Liver (tissue), 3 donors: ENCODE measurements at regions not wholly inside any gene's neighbourhood (a gene's known extent, or its start where the extent isn't known, plus 50 kb on each side); places are given as distances from the start of the nearest gene placed in this dataset.

ENCODE experiments used
- EGR1 ChIP-seq, 2 donors: IDR thresholded peaks; 2 replicates each; pipeline ENCODE4 v1.6.1; 2016 to 2018; ENCODE audit warnings: antibody characterized with exemption in 2 of 2, low read depth in 2 of 2
- GABPA ChIP-seq, 2 donors: IDR thresholded peaks in 1 of 2; conservative IDR thresholded peaks in 1 of 2; 2 replicates each; pipeline ENCODE4 v1.6.1; 2016; ENCODE audit warnings: antibody characterized with exemption in 2 of 2, mild to moderate bottlenecking in 1 of 2, moderate library complexity in 1 of 2
- JUND ChIP-seq, 2 donors: IDR thresholded peaks; 2 replicates each; pipeline ENCODE4 v1.6.1; 2016; ENCODE audit warnings: antibody characterized with exemption in 2 of 2
- NR2F2 ChIP-seq: IDR thresholded peaks from 2 replicates; pipeline ENCODE4 v1.6.1; 2016; ENCODE audit warnings: antibody characterized with exemption
- RAD21 ChIP-seq, 2 donors: IDR thresholded peaks; 2 replicates each; pipeline ENCODE4 v1.6.1; 2016; ENCODE audit warnings: antibody characterized with exemption in 2 of 2, mild to moderate bottlenecking in 2 of 2
- RXRA ChIP-seq, 2 donors: IDR thresholded peaks; 2 replicates each; pipeline ENCODE4 v1.6.1; 2017 to 2018; ENCODE audit warnings: antibody characterized with exemption in 2 of 2, mild to moderate bottlenecking in 1 of 2
- SP1 ChIP-seq: IDR thresholded peaks from 2 replicates; pipeline ENCODE4 v1.6.1; 2018; ENCODE audit warnings: antibody characterized with exemption, mild to moderate bottlenecking
- TAF1 ChIP-seq: conservative IDR thresholded peaks from 2 replicates; pipeline ENCODE4 v1.6.1; 2016; ENCODE audit warnings: antibody characterized with exemption, mild to moderate bottlenecking
- YY1 ChIP-seq: IDR thresholded peaks from 2 replicates; pipeline ENCODE4 v1.6.1; 2016; ENCODE audit warnings: antibody characterized with exemption, mild to moderate bottlenecking
- TF ChIP-seq, protein P1 (sequence below): fragments of 150-350 bp; IDR thresholded peaks from 2 replicates; pipeline ENCODE4 v1.5.1; 2017; ENCODE audit warnings: improper control_type of control experiment, low read depth, low read length; ENCODE audit not compliant: missing input control
- TF ChIP-seq, protein P2 (sequence below): IDR thresholded peaks from 2 replicates; pipeline ENCODE4 v1.6.1; 2016; ENCODE audit warnings: antibody characterized with exemption
- TF ChIP-seq, protein P3 (sequence below): IDR thresholded peaks from 2 replicates; pipeline ENCODE4 v1.6.1; 2016; ENCODE audit warnings: antibody characterized with exemption
- TF ChIP-seq, protein P4 (sequence below): IDR thresholded peaks from 2 replicates; pipeline ENCODE4 v1.6.1; 2016; ENCODE audit warnings: antibody characterized with exemption, mild to moderate bottlenecking
- TF ChIP-seq, protein P5 (sequence below): IDR thresholded peaks from 2 replicates; pipeline ENCODE4 v1.6.1; 2016; ENCODE audit warnings: antibody characterized with exemption
- donor health status: healthy.
- donor health status: healthy.

DNA sequence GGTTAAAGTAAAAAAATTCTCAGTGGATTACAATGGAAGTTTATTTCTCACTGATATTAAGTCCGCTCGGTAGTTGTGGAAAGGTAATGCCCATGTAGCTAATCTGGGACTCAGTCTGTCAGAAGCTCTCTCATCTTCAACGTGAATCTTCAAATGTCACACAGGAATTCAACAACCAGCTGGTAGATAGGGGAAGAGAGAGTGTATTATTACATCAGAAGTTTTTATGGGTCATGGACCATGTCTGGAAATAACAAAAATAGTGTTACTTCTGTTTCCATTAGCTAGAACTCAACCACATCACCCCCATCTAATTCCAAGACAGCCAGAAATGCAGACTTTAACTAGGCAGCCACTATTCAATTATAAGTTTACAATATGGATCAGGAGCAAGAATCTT lies 506.1 kb upstream of the HTR2C start:
- TF ChIP-seq, protein P1, sequence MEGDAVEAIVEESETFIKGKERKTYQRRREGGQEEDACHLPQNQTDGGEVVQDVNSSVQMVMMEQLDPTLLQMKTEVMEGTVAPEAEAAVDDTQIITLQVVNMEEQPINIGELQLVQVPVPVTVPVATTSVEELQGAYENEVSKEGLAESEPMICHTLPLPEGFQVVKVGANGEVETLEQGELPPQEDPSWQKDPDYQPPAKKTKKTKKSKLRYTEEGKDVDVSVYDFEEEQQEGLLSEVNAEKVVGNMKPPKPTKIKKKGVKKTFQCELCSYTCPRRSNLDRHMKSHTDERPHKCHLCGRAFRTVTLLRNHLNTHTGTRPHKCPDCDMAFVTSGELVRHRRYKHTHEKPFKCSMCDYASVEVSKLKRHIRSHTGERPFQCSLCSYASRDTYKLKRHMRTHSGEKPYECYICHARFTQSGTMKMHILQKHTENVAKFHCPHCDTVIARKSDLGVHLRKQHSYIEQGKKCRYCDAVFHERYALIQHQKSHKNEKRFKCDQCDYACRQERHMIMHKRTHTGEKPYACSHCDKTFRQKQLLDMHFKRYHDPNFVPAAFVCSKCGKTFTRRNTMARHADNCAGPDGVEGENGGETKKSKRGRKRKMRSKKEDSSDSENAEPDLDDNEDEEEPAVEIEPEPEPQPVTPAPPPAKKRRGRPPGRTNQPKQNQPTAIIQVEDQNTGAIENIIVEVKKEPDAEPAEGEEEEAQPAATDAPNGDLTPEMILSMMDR: no peak
- TF ChIP-seq, protein P2, sequence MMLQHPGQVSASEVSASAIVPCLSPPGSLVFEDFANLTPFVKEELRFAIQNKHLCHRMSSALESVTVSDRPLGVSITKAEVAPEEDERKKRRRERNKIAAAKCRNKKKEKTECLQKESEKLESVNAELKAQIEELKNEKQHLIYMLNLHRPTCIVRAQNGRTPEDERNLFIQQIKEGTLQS: no peak
- TF ChIP-seq, protein P3, sequence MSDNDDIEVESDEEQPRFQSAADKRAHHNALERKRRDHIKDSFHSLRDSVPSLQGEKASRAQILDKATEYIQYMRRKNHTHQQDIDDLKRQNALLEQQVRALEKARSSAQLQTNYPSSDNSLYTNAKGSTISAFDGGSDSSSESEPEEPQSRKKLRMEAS: no peak
- TF ChIP-seq, protein P4, sequence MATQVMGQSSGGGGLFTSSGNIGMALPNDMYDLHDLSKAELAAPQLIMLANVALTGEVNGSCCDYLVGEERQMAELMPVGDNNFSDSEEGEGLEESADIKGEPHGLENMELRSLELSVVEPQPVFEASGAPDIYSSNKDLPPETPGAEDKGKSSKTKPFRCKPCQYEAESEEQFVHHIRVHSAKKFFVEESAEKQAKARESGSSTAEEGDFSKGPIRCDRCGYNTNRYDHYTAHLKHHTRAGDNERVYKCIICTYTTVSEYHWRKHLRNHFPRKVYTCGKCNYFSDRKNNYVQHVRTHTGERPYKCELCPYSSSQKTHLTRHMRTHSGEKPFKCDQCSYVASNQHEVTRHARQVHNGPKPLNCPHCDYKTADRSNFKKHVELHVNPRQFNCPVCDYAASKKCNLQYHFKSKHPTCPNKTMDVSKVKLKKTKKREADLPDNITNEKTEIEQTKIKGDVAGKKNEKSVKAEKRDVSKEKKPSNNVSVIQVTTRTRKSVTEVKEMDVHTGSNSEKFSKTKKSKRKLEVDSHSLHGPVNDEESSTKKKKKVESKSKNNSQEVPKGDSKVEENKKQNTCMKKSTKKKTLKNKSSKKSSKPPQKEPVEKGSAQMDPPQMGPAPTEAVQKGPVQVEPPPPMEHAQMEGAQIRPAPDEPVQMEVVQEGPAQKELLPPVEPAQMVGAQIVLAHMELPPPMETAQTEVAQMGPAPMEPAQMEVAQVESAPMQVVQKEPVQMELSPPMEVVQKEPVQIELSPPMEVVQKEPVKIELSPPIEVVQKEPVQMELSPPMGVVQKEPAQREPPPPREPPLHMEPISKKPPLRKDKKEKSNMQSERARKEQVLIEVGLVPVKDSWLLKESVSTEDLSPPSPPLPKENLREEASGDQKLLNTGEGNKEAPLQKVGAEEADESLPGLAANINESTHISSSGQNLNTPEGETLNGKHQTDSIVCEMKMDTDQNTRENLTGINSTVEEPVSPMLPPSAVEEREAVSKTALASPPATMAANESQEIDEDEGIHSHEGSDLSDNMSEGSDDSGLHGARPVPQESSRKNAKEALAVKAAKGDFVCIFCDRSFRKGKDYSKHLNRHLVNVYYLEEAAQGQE: no peak
- TF ChIP-seq, protein P5, sequence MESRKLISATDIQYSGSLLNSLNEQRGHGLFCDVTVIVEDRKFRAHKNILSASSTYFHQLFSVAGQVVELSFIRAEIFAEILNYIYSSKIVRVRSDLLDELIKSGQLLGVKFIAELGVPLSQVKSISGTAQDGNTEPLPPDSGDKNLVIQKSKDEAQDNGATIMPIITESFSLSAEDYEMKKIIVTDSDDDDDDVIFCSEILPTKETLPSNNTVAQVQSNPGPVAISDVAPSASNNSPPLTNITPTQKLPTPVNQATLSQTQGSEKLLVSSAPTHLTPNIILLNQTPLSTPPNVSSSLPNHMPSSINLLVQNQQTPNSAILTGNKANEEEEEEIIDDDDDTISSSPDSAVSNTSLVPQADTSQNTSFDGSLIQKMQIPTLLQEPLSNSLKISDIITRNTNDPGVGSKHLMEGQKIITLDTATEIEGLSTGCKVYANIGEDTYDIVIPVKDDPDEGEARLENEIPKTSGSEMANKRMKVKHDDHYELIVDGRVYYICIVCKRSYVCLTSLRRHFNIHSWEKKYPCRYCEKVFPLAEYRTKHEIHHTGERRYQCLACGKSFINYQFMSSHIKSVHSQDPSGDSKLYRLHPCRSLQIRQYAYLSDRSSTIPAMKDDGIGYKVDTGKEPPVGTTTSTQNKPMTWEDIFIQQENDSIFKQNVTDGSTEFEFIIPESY: no peak
- no peak for TF ChIP-seq NR2F2
- no peak for TF ChIP-seq RAD21 (IDR thresholded peaks at IDR 0.05)
- TF ChIP-seq JUND (IDR thresholded peaks at IDR 0.05): no peak
- TF ChIP-seq SP1: no peak
- TF ChIP-seq TAF1: no peak
- no peak for TF ChIP-seq EGR1 (IDR thresholded peaks at IDR 0.05; ENCODE audit: low read depth in 2 of 2)
- no peak for TF ChIP-seq RXRA (IDR thresholded peaks at IDR 0.05)
- no peak for TF ChIP-seq YY1
- TF ChIP-seq GABPA (IDR thresholded peaks at IDR 0.05 in 1 of 2, conservative IDR thresholded peaks at IDR 0.05 in 1 of 2): no peak
